ENCODE measurements at regions not wholly inside any gene's neighbourhood (a gene's known extent, or its start where the extent isn't known, plus 50 kb on each side); places are given as distances from the start of the nearest gene placed in this dataset.
"Not testable (repeated sequence)": the region's sequence is repeated elsewhere in the genome, so short reads cannot be mapped to it uniquely, and the experiment has no call there.

GRCh38 chr7:118801366-118801765 is 576.9 kb downstream of the ANKRD7 start:
- no peak for DNase-seq (ENCODE audit: low spot score)

- DNase-seq (ENCODE audit: low spot score) = no peak
These were observed 578.2 kb downstream of the ANKRD7 start for GRCh38 chr7:118802726-118803125.

GRCh38 chr7:118826246-118826645 is 601.7 kb downstream of the ANKRD7 start:
- DNase-seq (ENCODE audit: low spot score) = no peak

- DNase-seq (ENCODE audit: low spot score) = no peak
These were observed 612.4 kb downstream of the ANKRD7 start for GRCh38 chr7:118836933-118837332.

- DNase-seq (ENCODE audit: low spot score) = no peak
These were observed 615.0 kb downstream of the ANKRD7 start for GRCh38 chr7:118839515-118839914.

GRCh38 chr7:118843456-118843855 is 619.0 kb downstream of the ANKRD7 start:
- no peak for DNase-seq (ENCODE audit: low spot score)

- DNase-seq (ENCODE audit: low spot score) = no peak
These were observed 620.2 kb downstream of the ANKRD7 start for GRCh38 chr7:118844748-118845147.

- DNase-seq (ENCODE audit: low spot score) = no peak
These were observed 621.3 kb downstream of the ANKRD7 start for GRCh38 chr7:118845791-118846190.

- DNase-seq (ENCODE audit: low spot score) = no peak
These were observed 622.5 kb downstream of the ANKRD7 start for GRCh38 chr7:118846977-118847376.

- DNase-seq (ENCODE audit: low spot score) = no peak
These were observed 630.8 kb downstream of the ANKRD7 start for GRCh38 chr7:118855290-118855689.

- DNase-seq (ENCODE audit: low spot score) = no peak
These were observed 634.2 kb downstream of the ANKRD7 start for GRCh38 chr7:118858651-118859149.

GRCh38 chr7:118861581-118861980 is 637.1 kb downstream of the ANKRD7 start:
- no peak for DNase-seq (ENCODE audit: low spot score)

GRCh38 chr7:118862740-118863139 is 638.2 kb downstream of the ANKRD7 start:
- no peak for DNase-seq (ENCODE audit: low spot score)

GRCh38 chr7:118863966-118864365 is 639.5 kb downstream of the ANKRD7 start:
- no peak for DNase-seq (ENCODE audit: low spot score)

- no peak for DNase-seq (ENCODE audit: low spot score)
These were observed 643.4 kb downstream of the ANKRD7 start for GRCh38 chr7:118867860-118868259.

- DNase-seq (ENCODE audit: low spot score) = not testable (repeated sequence)
These were observed 644.6 kb downstream of the ANKRD7 start for GRCh38 chr7:118869141-118869540.

GRCh38 chr7:118870187-118870586 is 645.7 kb downstream of the ANKRD7 start:
- DNase-seq (ENCODE audit: low spot score) = peak; percentile 30

GRCh38 chr7:118872568-118872967 is 648.1 kb downstream of the ANKRD7 start:
- DNase-seq (ENCODE audit: low spot score) = no peak

- DNase-seq (ENCODE audit: low spot score) = no peak
These were observed 652.7 kb downstream of the ANKRD7 start for GRCh38 chr7:118877187-118877586.

- DNase-seq (ENCODE audit: low spot score) = no peak
These were observed 653.8 kb downstream of the ANKRD7 start for GRCh38 chr7:118878336-118878735.

GRCh38 chr7:118898284-118898683 is 673.8 kb downstream of the ANKRD7 start:
- no peak for DNase-seq (ENCODE audit: low spot score)

- no peak for DNase-seq (ENCODE audit: low spot score)
These were observed 678.1 kb downstream of the ANKRD7 start for GRCh38 chr7:118902600-118902999.

GRCh38 chr7:118907911-118908527 is 683.5 kb downstream of the ANKRD7 start:
- DNase-seq (ENCODE audit: low spot score) = no peak

- not testable (repeated sequence) for DNase-seq (ENCODE audit: low spot score)
These were observed 691.6 kb downstream of the ANKRD7 start for GRCh38 chr7:118916120-118916519.
